H1 (cell line): ENCODE measurements at regions not wholly inside any gene's neighbourhood (a gene's known extent, or its start where the extent isn't known, plus 50 kb on each side); places are given as distances from the start of the nearest gene placed in this dataset.

ENCODE experiments used
- CBX8 ChIP-seq: fragments of 300-800, 300-1000 bp; sonication (generic); IDR thresholded peaks from 2 replicates; pipeline ENCODE4 v1.7.1; 2016; ENCODE audit warnings: low read depth, low read length, borderline replicate concordance
- CEBPB ChIP-seq: IDR thresholded peaks from 2 replicates; pipeline ENCODE4 v1.6.1; 2012; ENCODE audit warnings: low read depth, low read length
- POLR2A ChIP-seq, 2 experiments: IDR thresholded peaks; 1 replicate in 1 of 2; 2 replicates in 1 of 2; pipeline ENCODE4 v1.6.1; 2011; ENCODE audit warnings: low read depth in 2 of 2, low read length in 2 of 2, mild to moderate bottlenecking in 2 of 2; ENCODE audit errors: control extremely low read depth in 1 of 2
- SIX5 ChIP-seq: IDR thresholded peaks from 2 replicates; pipeline ENCODE4 v1.6.1; 2011; ENCODE audit warnings: mild to moderate bottlenecking, low read depth, low read length
- ZNF274 ChIP-seq: IDR thresholded peaks from 2 replicates; pipeline ENCODE4 v1.7.0; 2012; ENCODE audit warnings: low read length, borderline replicate concordance; ENCODE audit errors: extremely low read depth
- TF ChIP-seq, protein P1 (sequence below): IDR thresholded peaks from 2 replicates; pipeline ENCODE4 v1.6.1; 2012; ENCODE audit warnings: inconsistent platforms
- TF ChIP-seq, protein P2 (sequence below): IDR thresholded peaks from 2 replicates; pipeline ENCODE4 v1.6.1; 2012; ENCODE audit warnings: low read length, inconsistent platforms
- TF ChIP-seq, protein P3 (sequence below), 3 experiments: IDR thresholded peaks; 1 replicate in 2 of 3; 2 replicates in 1 of 3; pipeline versions ENCODE4 v1.5.1 to v1.6.1; 2011; ENCODE audit warnings: low read length in 3 of 3, mild to moderate bottlenecking in 3 of 3, inconsistent platforms in 2 of 3, low read depth in 1 of 3, moderate library complexity in 1 of 3; ENCODE audit not compliant: insufficient read depth in 1 of 3; ENCODE audit errors: control extremely low read depth in 1 of 3

DNA sequence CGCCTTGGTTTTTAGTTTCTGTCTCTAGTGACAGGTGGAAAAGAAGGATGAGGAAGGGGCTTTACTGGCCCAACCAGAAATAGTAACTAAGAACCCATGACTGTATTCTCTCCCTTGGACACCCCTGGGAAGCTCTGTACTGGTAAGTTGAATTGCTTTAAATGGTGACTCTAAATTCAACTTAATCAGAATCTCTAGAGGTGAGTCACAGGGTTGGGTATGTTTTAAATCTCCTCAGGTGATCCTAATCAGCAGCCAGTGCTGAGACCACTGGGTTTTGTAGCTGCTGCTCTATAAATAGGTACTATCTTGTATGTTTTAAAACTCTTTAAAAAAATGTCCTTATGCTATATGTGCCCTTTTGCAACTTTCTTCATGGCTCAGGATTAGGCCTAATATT, 314.0 kb upstream of the ECI2 start:
- TF ChIP-seq, protein P1, sequence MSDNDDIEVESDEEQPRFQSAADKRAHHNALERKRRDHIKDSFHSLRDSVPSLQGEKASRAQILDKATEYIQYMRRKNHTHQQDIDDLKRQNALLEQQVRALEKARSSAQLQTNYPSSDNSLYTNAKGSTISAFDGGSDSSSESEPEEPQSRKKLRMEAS: no peak
- TF ChIP-seq ZNF274 (no peak), SIX5 (no peak), CBX8 (no peak), CEBPB (no peak), POLR2A (IDR thresholded peaks at IDR 0.05; ENCODE audit: control extremely low read depth in 1 of 2, low read depth in 2 of 2, low read length in 2 of 2) (no peak)
- TF ChIP-seq, protein P2, sequence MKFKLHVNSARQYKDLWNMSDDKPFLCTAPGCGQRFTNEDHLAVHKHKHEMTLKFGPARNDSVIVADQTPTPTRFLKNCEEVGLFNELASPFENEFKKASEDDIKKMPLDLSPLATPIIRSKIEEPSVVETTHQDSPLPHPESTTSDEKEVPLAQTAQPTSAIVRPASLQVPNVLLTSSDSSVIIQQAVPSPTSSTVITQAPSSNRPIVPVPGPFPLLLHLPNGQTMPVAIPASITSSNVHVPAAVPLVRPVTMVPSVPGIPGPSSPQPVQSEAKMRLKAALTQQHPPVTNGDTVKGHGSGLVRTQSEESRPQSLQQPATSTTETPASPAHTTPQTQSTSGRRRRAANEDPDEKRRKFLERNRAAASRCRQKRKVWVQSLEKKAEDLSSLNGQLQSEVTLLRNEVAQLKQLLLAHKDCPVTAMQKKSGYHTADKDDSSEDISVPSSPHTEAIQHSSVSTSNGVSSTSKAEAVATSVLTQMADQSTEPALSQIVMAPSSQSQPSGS: no peak
- TF ChIP-seq, protein P3, sequence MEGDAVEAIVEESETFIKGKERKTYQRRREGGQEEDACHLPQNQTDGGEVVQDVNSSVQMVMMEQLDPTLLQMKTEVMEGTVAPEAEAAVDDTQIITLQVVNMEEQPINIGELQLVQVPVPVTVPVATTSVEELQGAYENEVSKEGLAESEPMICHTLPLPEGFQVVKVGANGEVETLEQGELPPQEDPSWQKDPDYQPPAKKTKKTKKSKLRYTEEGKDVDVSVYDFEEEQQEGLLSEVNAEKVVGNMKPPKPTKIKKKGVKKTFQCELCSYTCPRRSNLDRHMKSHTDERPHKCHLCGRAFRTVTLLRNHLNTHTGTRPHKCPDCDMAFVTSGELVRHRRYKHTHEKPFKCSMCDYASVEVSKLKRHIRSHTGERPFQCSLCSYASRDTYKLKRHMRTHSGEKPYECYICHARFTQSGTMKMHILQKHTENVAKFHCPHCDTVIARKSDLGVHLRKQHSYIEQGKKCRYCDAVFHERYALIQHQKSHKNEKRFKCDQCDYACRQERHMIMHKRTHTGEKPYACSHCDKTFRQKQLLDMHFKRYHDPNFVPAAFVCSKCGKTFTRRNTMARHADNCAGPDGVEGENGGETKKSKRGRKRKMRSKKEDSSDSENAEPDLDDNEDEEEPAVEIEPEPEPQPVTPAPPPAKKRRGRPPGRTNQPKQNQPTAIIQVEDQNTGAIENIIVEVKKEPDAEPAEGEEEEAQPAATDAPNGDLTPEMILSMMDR (IDR thresholded peaks at IDR 0.05; ENCODE audit: control extremely low read depth in 1 of 3, insufficient read depth in 1 of 3, low read depth in 1 of 3, low read length in 3 of 3): no peak
